SK-N-DZ (cell line): ENCODE measurements at regions not wholly inside any gene's neighbourhood (a gene's known extent, or its start where the extent isn't known, plus 50 kb on each side); places are given as distances from the start of the nearest gene placed in this dataset.

ENCODE experiments used
- DNase-seq: peaks from one replicate; pipeline ENCODE4 v3.0.0-alpha.2; 2015; ENCODE audit warnings: low spot score

- no peak for DNase-seq
Measured at GRCh38 chr3:5069627-5070026, 52.5 kb upstream of the ARL8B start.

- DNase-seq = no peak
Measured at GRCh38 chr3:5071061-5071460, 51.0 kb upstream of the ARL8B start.

GRCh38 chr3:5072100-5072816 is 49.8 kb upstream of the ARL8B start:
- no peak for DNase-seq
